Fibroblast of peridontal ligament (primary cell): ENCODE measurements at regions not wholly inside any gene's neighbourhood (a gene's known extent, or its start where the extent isn't known, plus 50 kb on each side); places are given as distances from the start of the nearest gene placed in this dataset.
A peak's percentile ranks its signal among the peaks of the same experiment; 100 is the strongest.

Experiments used
- DNase-seq: peaks from one replicate; pipeline ENCODE4 v3.0.0-alpha.2; 2010; ENCODE audit errors: extremely low read depth

GRCh38 chr10:118537623-118538022, 57.8 kb downstream of the PRLHR start:
- DNase-seq: no peak

GRCh38 chr10:118534136-118534535, 61.3 kb downstream of the PRLHR start:
- no peak for DNase-seq

GRCh38 chr10:118531105-118531852, 64.2 kb downstream of the PRLHR start:
- no peak for DNase-seq

- DNase-seq: no peak
These were observed 67.0 kb downstream of the PRLHR start for GRCh38 chr10:118528426-118528825.

- DNase-seq: no peak
These were observed 71.7 kb downstream of the PRLHR start for GRCh38 chr10:118523775-118524174.

- peak; percentile 23 for DNase-seq
These were observed 72.5 kb downstream of the PRLHR start for GRCh38 chr10:118522791-118523498.

GRCh38 chr10:118521415-118522117, 73.9 kb downstream of the PRLHR start:
- no peak for DNase-seq

- DNase-seq: no peak
These were observed 75.2 kb downstream of the PRLHR start for GRCh38 chr10:118520116-118520742.

- DNase-seq: no peak
These were observed 77.4 kb downstream of the PRLHR start for GRCh38 chr10:118518095-118518494.

GRCh38 chr10:118516716-118517115, 78.7 kb downstream of the PRLHR start:
- DNase-seq: no peak

GRCh38 chr10:118513174-118513573, 82.3 kb downstream of the PRLHR start:
- DNase-seq: no peak

GRCh38 chr10:118511711-118512110, 83.7 kb downstream of the PRLHR start:
- DNase-seq: no peak

- DNase-seq: no peak
These were observed 86.6 kb downstream of the PRLHR start for GRCh38 chr10:118508863-118509262.

GRCh38 chr10:118508355-118508754, 87.1 kb downstream of the PRLHR start:
- no peak for DNase-seq

GRCh38 chr10:118506671-118507590, 88.5 kb downstream of the PRLHR start:
- no peak for DNase-seq

GRCh38 chr10:118505363-118505762, 90.1 kb downstream of the PRLHR start:
- DNase-seq: no peak

- peak; percentile 60 for DNase-seq
These were observed 90.8 kb downstream of the PRLHR start for GRCh38 chr10:118504467-118505205.

- DNase-seq: no peak
These were observed 91.4 kb downstream of the PRLHR start for GRCh38 chr10:118504044-118504443.

- DNase-seq: no peak
These were observed 92.3 kb downstream of the PRLHR start for GRCh38 chr10:118503192-118503591.

GRCh38 chr10:118501637-118502440, 93.6 kb downstream of the PRLHR start:
- peak; percentile 68 for DNase-seq
